ENCODE measurements at regions not wholly inside any gene's neighbourhood (a gene's known extent, or its start where the extent isn't known, plus 50 kb on each side); places are given as distances from the start of the nearest gene placed in this dataset.

GRCh38 chr7:17474724-17475344 lies 176.4 kb downstream of the AHR start:
- DNase-seq (ENCODE audit: low read depth, low spot score) = no peak
- H3K27ac ChIP-seq = no peak overlapping the region

GRCh38 chr7:17477182-17477581 lies 178.7 kb downstream of the AHR start:
- no peak for DNase-seq (ENCODE audit: low read depth, low spot score)
- no peak overlapping the region for H3K27ac ChIP-seq

DNA sequence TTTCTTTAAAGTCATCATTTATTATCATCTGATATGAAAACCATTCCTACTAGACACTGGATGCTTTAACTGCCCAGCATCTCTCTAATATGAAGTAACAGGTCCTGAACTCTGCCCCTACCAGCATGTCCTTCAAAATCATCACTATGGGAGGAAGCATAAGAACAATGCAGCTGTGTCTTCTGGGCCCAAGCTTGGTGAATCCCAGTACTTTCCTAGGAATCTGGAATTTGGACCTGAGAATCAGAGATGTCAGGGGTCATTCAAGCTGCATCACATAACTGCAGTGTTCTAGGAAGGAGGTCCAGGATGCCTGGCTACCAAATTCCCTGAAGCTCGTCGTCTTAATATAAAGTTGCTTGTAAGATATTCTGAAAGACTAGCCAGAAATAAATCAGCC lies 182.7 kb downstream of the AHR start:
- DNase-seq (ENCODE audit: low read depth, low spot score) = no peak
- no peak overlapping the region for H3K27ac ChIP-seq

DNA sequence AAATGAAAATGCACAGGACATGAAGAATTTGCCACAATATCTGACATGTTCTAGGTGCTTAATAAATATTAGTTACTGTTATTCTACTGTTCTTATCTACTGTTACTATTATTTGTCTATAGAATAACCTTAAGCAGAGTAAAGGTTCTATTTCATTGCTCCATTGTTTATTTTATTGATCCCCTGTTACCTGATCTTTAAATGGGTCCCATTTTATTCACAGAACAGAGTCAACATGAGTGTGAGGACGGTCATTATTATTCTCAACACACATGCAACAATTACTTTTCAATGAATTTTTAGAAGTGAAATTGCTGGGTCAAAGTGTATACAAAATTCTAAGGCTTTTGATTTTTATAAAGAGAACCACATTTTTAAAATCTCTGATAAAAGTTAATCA lies 186.9 kb downstream of the AHR start:
- H3K27ac ChIP-seq = no peak overlapping the region
- no peak for DNase-seq (ENCODE audit: low read depth, low spot score)

GRCh38 chr7:17485904-17486303 lies 187.5 kb downstream of the AHR start:
- H3K27ac ChIP-seq = no peak overlapping the region
- DNase-seq (ENCODE audit: low read depth, low spot score) = no peak

- no peak overlapping the region for H3K27ac ChIP-seq
- DNase-seq (ENCODE audit: low read depth, low spot score) = no peak
Measured at GRCh38 chr7:17486835-17487234, 188.4 kb downstream of the AHR start.

DNA sequence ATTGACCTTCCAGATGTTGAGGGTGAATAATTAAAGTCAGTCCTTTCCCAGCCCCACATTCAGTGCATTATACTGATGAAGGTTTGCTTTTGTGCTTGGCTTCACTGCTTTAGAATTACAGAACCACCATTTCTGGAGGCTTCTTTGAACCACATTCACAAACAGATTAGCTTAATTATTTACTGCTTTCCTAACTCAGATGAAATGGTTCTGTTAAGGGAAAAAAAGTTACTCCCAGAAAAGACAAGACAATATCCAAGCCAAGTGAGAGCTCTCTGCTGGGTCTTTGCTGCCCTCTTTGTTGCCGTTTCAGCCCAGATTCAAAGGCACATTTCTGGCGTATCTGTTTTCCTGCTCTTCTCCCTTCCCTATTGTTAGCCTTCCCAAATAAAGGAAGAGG lies 188.9 kb downstream of the AHR start:
- no peak overlapping the region for H3K27ac ChIP-seq
- DNase-seq (ENCODE audit: low read depth, low spot score) = no peak

DNA sequence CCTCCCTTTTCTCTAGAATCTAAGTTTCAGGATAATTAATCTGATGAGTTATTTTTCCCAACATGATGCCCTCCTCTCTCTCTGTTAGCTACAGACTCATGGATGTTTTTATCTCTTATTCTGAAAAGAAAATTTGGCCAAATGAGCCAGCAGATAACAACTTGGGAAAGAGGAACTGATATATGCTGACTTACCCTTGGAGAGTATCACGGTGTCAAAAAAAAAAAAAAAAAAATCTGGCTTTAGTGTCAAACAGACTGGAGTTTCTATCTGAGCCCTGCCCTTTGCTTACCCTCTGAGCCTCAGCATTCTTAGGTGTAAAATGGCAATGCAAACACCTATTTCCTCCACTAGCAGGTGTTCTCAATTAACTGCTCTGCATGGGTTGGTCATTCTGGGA lies 190.4 kb downstream of the AHR start:
- no peak overlapping the region for H3K27ac ChIP-seq
- no peak for DNase-seq (ENCODE audit: low read depth, low spot score)

- DNase-seq (ENCODE audit: low read depth, low spot score) = peak; percentile 94
Measured at GRCh38 chr7:17489961-17490360, 191.5 kb downstream of the AHR start.

DNA sequence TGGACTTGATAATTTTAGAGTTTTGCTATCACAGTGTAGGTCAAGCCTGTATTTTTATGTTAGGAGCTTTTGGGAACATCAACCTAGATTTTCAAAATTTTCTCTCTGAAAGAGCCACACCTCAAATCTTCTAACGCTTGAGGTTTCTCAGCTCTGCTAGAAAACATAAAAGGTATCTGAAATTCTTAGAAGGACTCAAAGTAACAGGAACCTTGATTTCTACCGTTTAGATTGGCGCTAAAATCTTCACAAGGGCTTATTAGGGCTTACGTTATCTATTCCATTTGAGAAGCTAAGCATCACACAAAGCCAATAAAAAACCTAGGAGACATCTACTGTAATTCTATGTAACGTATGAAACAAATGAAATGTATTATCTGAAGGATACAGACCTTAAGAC lies 192.4 kb downstream of the AHR start:
- peak overlapping the region; percentile 54 for H3K27ac ChIP-seq
- DNase-seq (ENCODE audit: low read depth, low spot score) = no peak

More at GRCh38 chr7:17489961-17490360, 191.5 kb downstream of the AHR start:
- H3K27ac ChIP-seq = peak overlapping the region; percentile 54

DNA sequence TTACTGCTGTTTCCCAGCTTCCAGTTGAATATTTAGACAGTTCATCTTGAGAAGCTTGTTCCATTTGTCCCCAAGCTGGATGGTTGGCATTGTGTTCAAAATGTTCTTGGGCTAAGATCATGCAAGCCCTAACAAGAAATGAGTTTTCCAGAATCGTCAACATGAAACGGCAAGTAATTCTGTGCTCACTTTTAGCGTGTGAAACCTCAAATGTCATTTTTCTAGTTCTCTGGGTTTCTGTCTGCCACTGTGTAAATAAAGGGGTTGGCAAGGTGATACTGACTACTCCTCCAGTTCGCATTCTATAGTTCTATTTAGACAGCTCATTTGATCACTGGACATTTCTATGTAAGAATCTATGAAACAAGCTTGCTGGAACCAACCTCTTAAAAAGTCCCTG lies 194.0 kb downstream of the AHR start:
- DNase-seq (ENCODE audit: low read depth, low spot score) = peak; percentile 68
- peak overlapping the region; percentile 45 for H3K27ac ChIP-seq

GRCh38 chr7:17493446-17493845 lies 195.0 kb downstream of the AHR start:
- DNase-seq (ENCODE audit: low read depth, low spot score) = no peak
- H3K27ac ChIP-seq = no peak overlapping the region

GRCh38 chr7:17495655-17496394 lies 197.4 kb downstream of the AHR start:
- no peak for DNase-seq (ENCODE audit: low read depth, low spot score)
- H3K27ac ChIP-seq = no peak overlapping the region

- H3K27ac ChIP-seq = peak overlapping the region; percentile 14
- no peak for DNase-seq (ENCODE audit: low read depth, low spot score)
Measured at GRCh38 chr7:17497136-17497535, 198.7 kb downstream of the AHR start.

DNA sequence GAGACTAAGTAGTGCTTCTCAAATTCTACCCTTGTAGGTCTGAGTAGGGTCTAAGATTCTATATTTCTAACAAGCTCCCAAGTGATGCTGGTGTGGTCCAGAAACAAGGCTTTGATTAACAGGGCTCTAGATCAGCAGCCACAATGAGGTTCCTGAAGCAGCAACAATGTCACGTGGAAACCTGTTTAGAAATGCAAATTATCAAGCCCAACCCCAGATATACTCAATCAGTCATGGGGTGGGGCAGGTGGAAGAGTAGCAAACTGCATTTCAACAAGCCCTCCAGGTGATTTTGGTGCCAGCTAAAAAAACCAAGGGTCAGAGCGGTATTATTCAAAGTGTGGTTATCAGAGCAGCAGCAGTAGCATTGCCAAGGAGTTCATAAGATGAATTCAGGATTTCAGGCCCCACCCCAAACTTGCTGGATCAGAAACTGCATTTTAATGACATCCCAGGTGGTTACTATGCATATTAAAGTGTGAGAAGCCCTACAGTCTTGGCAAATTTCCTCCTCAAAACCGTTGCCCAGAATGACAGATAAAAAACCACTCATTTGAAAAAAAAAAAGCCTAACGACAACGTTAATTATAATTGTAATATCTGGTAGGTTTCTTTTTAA lies 199.2 kb downstream of the AHR start:
- peak overlapping the region; percentile 14 for H3K27ac ChIP-seq
- DNase-seq (ENCODE audit: low read depth, low spot score) = no peak

DNA sequence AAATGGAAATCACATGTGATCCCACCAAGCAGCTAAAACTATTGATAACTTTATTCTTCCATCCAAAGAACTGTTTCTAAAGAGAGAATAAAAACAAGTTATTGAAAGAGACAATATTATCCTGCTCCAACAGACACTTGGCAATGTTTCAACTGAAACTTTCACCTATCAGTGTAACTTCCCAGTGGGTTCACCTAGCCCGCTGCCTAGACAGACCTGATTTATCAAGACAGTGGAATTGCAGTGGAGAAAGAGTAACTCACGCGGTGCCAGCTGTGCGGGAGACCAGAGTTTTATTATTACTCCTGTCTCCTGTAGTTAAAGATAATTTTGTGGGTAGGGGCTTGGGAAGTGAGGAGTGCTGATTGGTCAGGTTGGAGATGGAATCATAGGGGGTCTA lies 199.8 kb downstream of the AHR start:
- DNase-seq (ENCODE audit: low read depth, low spot score) = no peak
- no peak overlapping the region for H3K27ac ChIP-seq

- no peak for DNase-seq (ENCODE audit: low read depth, low spot score)
- no peak overlapping the region for H3K27ac ChIP-seq
Measured at GRCh38 chr7:17500736-17501135, 202.3 kb downstream of the AHR start.

DNA sequence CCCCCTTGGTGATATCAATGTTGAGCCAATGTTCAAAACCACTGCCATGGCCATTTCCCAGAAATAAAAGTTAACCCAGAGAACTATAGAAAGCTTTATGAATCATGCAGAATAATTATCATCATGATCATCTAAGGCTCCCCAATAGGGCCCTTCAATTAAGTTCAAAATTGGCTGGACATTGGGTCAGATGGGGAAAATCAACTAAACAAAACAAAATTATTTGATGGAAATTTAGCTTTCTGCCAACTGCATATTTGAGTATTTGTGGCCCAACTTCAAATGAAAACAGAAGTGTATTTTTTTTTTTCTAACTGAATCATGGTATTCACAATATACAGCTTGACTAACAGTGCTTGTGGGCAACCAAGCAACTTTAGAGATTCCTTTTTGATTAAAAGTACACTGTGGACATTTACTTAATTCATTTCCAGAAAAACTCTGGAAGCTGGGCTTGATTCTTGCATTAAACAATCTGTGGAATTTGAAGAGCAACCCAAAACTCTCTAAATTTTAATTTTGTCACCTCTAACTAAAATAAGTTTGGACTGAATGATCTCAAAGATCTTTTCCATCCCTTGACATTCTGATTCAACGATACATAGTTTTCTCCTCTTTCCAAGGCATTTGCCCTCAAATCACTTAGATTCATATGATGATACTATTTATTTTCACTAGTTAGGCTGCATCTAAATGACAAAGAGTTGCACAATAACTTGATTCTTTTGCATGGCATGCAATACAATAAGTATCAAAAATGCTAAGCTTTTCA lies 203.2 kb downstream of the AHR start:
- H3K27ac ChIP-seq = no peak overlapping the region
- no peak for DNase-seq (ENCODE audit: low read depth, low spot score)

DNA sequence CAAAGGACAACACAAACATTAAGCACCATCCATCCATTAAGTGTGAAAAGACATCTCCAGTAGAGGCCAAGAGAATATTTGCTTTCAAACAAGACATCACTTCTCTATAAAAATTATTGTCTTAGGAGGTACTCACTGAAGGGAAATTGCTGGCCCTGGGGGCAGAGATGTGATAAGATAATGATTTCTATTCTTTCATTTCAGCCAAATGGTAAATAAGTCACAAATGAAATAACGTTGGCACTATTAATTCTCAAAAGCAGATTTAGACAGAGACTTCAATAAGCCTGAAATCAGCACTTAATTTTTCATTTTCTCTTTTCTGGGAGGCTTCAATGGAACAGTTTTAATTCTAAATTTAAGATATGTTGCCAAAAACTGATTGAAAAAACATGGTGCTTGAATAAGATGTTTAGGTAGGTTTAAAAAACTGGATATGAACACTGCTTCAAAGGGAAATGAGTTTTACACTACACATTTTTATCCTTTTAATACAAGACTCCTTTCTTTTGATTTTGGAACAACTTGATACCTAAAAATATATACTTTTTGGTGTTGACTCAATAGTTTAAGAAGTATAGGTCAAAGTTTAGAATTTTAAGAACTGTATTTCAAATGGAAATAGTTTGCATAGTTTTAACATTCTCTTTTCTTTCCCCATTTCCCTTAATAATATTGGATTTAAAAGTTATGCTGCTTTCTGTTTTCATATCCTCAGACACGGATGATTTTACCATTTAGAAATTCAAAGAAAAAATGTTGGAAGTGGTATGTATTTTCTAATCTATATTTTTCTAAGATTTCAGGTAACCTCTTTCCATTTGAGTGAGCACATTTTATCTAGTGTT lies 204.0 kb downstream of the AHR start:
- no peak for DNase-seq (ENCODE audit: low read depth, low spot score)
- no peak overlapping the region for H3K27ac ChIP-seq

DNA sequence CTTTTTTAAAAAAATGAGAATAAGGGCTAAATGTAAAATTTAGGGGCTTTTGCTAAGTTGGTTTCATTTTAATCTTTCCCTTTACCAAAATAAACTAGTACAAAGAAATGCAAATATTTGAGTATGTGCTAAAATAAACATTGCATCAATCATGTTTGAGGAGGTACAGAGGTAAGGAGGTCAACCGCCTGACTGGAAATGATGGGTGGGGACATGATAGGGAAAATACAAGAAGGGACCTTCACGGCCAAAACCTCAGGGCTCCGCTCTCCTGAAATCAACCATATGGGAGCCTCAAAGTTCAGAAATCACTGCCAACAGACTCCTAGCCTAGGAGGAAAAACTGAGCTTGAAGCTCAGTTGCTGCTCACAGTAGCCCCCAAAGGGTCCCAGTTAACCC lies 207.6 kb downstream of the AHR start:
- H3K27ac ChIP-seq = no peak overlapping the region
- no peak for DNase-seq (ENCODE audit: low read depth, low spot score)
